HUES48 (cell line): ENCODE measurements at regions not wholly inside any gene's neighbourhood (a gene's known extent, or its start where the extent isn't known, plus 50 kb on each side); places are given as distances from the start of the nearest gene placed in this dataset.

Experiments used
- H3K27ac ChIP-seq: one replicate; pipeline ENCODE4 v1.7.0; 2013; ENCODE audit warnings: low read depth, low read length, inconsistent platforms
- H3K27me3 ChIP-seq: 2 replicates; pipeline ENCODE4 v1.6.1; 2013; ENCODE audit warnings: mild to moderate bottlenecking, low read length; ENCODE audit not compliant: control insufficient read depth, insufficient read depth
- H3K36me3 ChIP-seq: 2 replicates; pipeline ENCODE4 v1.6.1; 2013; ENCODE audit warnings: low read length; ENCODE audit not compliant: control insufficient read depth, insufficient read depth
- H3K4me1 ChIP-seq: 2 replicates; pipeline ENCODE4 v1.6.1; 2013; ENCODE audit warnings: mild to moderate bottlenecking, low read length; ENCODE audit not compliant: control insufficient read depth, insufficient read depth
- H3K4me3 ChIP-seq: 2 replicates; pipeline ENCODE4 v1.5.1; 2013; ENCODE audit warnings: mild to moderate bottlenecking, low read depth, low read length
- H3K9ac ChIP-seq: 2 replicates; pipeline ENCODE4 v1.6.1; 2013; ENCODE audit warnings: mild to moderate bottlenecking, low read depth, low read length, moderate library complexity
- H3K9me3 ChIP-seq: 2 replicates; pipeline ENCODE4 v1.6.1; 2013; ENCODE audit warnings: low read length; ENCODE audit not compliant: control insufficient read depth, insufficient read depth

GRCh38 chr3:13766128-13766527, 113.7 kb downstream of the WNT7A start:
- peaks cover 8% of the 10 kb centered on the region for H3K4me1 ChIP-seq
- no peak overlapping the region for H3K4me3 ChIP-seq
- H3K9ac ChIP-seq, result no peak overlapping the region
- no peak overlapping the region for H3K27ac ChIP-seq
- no peaks in the 10 kb centered on the region for H3K27me3 ChIP-seq
- H3K9me3 ChIP-seq, result no peaks in the 10 kb centered on the region
- no peaks in the 10 kb centered on the region for H3K36me3 ChIP-seq

GRCh38 chr3:13764161-13764560, 115.7 kb downstream of the WNT7A start:
- H3K4me1 ChIP-seq, result no peaks in the 10 kb centered on the region
- no peaks in the 10 kb centered on the region for H3K27me3 ChIP-seq
- H3K27ac ChIP-seq, result no peak overlapping the region
- no peaks in the 10 kb centered on the region for H3K9me3 ChIP-seq
- H3K9ac ChIP-seq, result no peak overlapping the region
- no peak overlapping the region for H3K4me3 ChIP-seq
- H3K36me3 ChIP-seq, result no peaks in the 10 kb centered on the region

GRCh38 chr3:13762906-13763305, 117.0 kb downstream of the WNT7A start:
- no peaks in the 10 kb centered on the region for H3K4me1 ChIP-seq
- H3K9me3 ChIP-seq, result no peaks in the 10 kb centered on the region
- no peak overlapping the region for H3K4me3 ChIP-seq
- no peak overlapping the region for H3K9ac ChIP-seq
- no peaks in the 10 kb centered on the region for H3K36me3 ChIP-seq
- H3K27ac ChIP-seq, result no peak overlapping the region
- no peaks in the 10 kb centered on the region for H3K27me3 ChIP-seq

- Histone ChIP-seq H3K9me3 (peaks cover 3% of the 10 kb centered on the region; the same call in 1 of the 2 replicates), H3K27ac (no peak overlapping the region), H3K4me3 (no peak overlapping the region), H3K36me3 (no peaks in the 10 kb centered on the region), H3K9ac (no peak overlapping the region), H3K27me3 (no peaks in the 10 kb centered on the region), H3K4me1 (no peaks in the 10 kb centered on the region)
These were observed 129.1 kb downstream of the WNT7A start for GRCh38 chr3:13750731-13751130.

GRCh38 chr3:13750215-13750614, 129.7 kb downstream of the WNT7A start:
- Histone ChIP-seq H3K27ac (no peak overlapping the region), H3K4me3 (no peak overlapping the region), H3K36me3 (no peaks in the 10 kb centered on the region), H3K27me3 (no peaks in the 10 kb centered on the region), H3K9ac (no peak overlapping the region), H3K4me1 (no peaks in the 10 kb centered on the region), H3K9me3 (no peaks in the 10 kb centered on the region; the same call in 1 of the 2 replicates)

- Histone ChIP-seq H3K9me3 (no peaks in the 10 kb centered on the region), H3K27ac (no peak overlapping the region), H3K9ac (no peak overlapping the region), H3K4me3 (no peak overlapping the region), H3K27me3 (no peaks in the 10 kb centered on the region), H3K4me1 (no peaks in the 10 kb centered on the region), H3K36me3 (no peaks in the 10 kb centered on the region)
These were observed 130.7 kb downstream of the WNT7A start for GRCh38 chr3:13749063-13749764.

- Histone ChIP-seq H3K9ac (no peak overlapping the region), H3K9me3 (no peaks in the 10 kb centered on the region), H3K4me3 (no peak overlapping the region), H3K27ac (no peak overlapping the region), H3K27me3 (no peaks in the 10 kb centered on the region), H3K36me3 (no peaks in the 10 kb centered on the region), H3K4me1 (no peaks in the 10 kb centered on the region)
These were observed 131.5 kb downstream of the WNT7A start for GRCh38 chr3:13748276-13748879.

GRCh38 chr3:13747627-13748026, 132.2 kb downstream of the WNT7A start:
- Histone ChIP-seq H3K36me3 (no peaks in the 10 kb centered on the region), H3K4me3 (no peak overlapping the region), H3K27ac (no peak overlapping the region), H3K9me3 (peaks cover under 1% of the 10 kb centered on the region; the same call in 1 of the 2 replicates), H3K4me1 (no peaks in the 10 kb centered on the region), H3K9ac (no peak overlapping the region), H3K27me3 (no peaks in the 10 kb centered on the region)

- Histone ChIP-seq H3K27me3 (no peaks in the 10 kb centered on the region), H3K36me3 (no peaks in the 10 kb centered on the region), H3K4me1 (no peaks in the 10 kb centered on the region), H3K9ac (no peak overlapping the region), H3K9me3 (peaks cover 5% of the 10 kb centered on the region), H3K4me3 (no peak overlapping the region), H3K27ac (no peak overlapping the region)
These were observed 133.5 kb downstream of the WNT7A start for GRCh38 chr3:13746385-13746784.

GRCh38 chr3:13745636-13746035, 134.2 kb downstream of the WNT7A start:
- no peaks in the 10 kb centered on the region for H3K36me3 ChIP-seq
- H3K4me1 ChIP-seq, result no peaks in the 10 kb centered on the region
- no peak overlapping the region for H3K4me3 ChIP-seq
- no peaks in the 10 kb centered on the region for H3K27me3 ChIP-seq
- no peak overlapping the region for H3K27ac ChIP-seq
- H3K9me3 ChIP-seq, result peaks cover 5% of the 10 kb centered on the region
- no peak overlapping the region for H3K9ac ChIP-seq

GRCh38 chr3:13740795-13741194, 139.1 kb downstream of the WNT7A start:
- Histone ChIP-seq H3K27ac (no peak overlapping the region), H3K4me3 (no peak overlapping the region), H3K9ac (no peak overlapping the region), H3K36me3 (no peaks in the 10 kb centered on the region), H3K4me1 (no peaks in the 10 kb centered on the region), H3K27me3 (no peaks in the 10 kb centered on the region), H3K9me3 (peaks cover 16% of the 10 kb centered on the region)
